ENCODE measurements at regions not wholly inside any gene's neighbourhood (a gene's known extent, or its start where the extent isn't known, plus 50 kb on each side); places are given as distances from the start of the nearest gene placed in this dataset.

GRCh38 chr3:73284472-73284871 lies 223.0 kb downstream of the EBLN2 start:
- H3K4me1 ChIP-seq = no peaks in the 10 kb centered on the region
- TF ChIP-seq POLR2A (IDR thresholded peaks at IDR 0.05) (no peak), CTCF (IDR thresholded peaks at IDR 0.05) (no peak)
- H3K27ac ChIP-seq = no peak overlapping the region
- WGBS, 2 donors = 63 to 71% methylated on average over 9 of the region's 9 CpGs
- no peak overlapping the region for H3K4me3 ChIP-seq
- no peak for DNase-seq
- no peaks in the 10 kb centered on the region for H3K36me3 ChIP-seq (replicated peaks in 1 of 2; ENCODE audit: insufficient read depth in 1 of 2, low read depth in 2 of 2)
- H3K27me3 ChIP-seq = no peaks in the 10 kb centered on the region
- no peak for ATAC-seq
- intact Hi-C loops (cut with DNase I) = no loop called here
- no peaks in the 10 kb centered on the region for H3K9me3 ChIP-seq

- WGBS, 2 donors = 36 to 60% methylated on average over 7 of the region's 7 CpGs
- H3K27ac ChIP-seq = no peak overlapping the region
- no peaks in the 10 kb centered on the region for H3K4me1 ChIP-seq
- H3K27me3 ChIP-seq = no peaks in the 10 kb centered on the region
- H3K36me3 ChIP-seq (replicated peaks in 1 of 2; ENCODE audit: insufficient read depth in 1 of 2, low read depth in 2 of 2) = no peaks in the 10 kb centered on the region
- intact Hi-C loops (cut with DNase I) = no loop called here
- ATAC-seq = no peak
- no peaks in the 10 kb centered on the region for H3K9me3 ChIP-seq
- no peak for TF ChIP-seq CTCF (IDR thresholded peaks at IDR 0.05)
- no peak for TF ChIP-seq POLR2A (IDR thresholded peaks at IDR 0.05)
- DNase-seq = no peak
- no peak overlapping the region for H3K4me3 ChIP-seq
Measured at GRCh38 chr3:73291541-73291940, 230.1 kb downstream of the EBLN2 start.

- no peaks in the 10 kb centered on the region for H3K4me1 ChIP-seq
- WGBS, 2 donors = 73 to 74% methylated on average over 4 of the region's 4 CpGs
- no peaks in the 10 kb centered on the region for H3K27me3 ChIP-seq
- H3K36me3 ChIP-seq (replicated peaks in 1 of 2; ENCODE audit: insufficient read depth in 1 of 2, low read depth in 2 of 2) = no peaks in the 10 kb centered on the region
- H3K27ac ChIP-seq = no peak overlapping the region
- no peaks in the 10 kb centered on the region for H3K9me3 ChIP-seq
- ATAC-seq = no peak
- no peak for DNase-seq
- TF ChIP-seq POLR2A (IDR thresholded peaks at IDR 0.05) (no peak), CTCF (IDR thresholded peaks at IDR 0.05) (no peak)
- intact Hi-C loops (cut with DNase I) = no loop called here
- H3K4me3 ChIP-seq = no peak overlapping the region
Measured at GRCh38 chr3:73292220-73292619, 230.8 kb downstream of the EBLN2 start.

- no peaks in the 10 kb centered on the region for H3K27me3 ChIP-seq
- no peaks in the 10 kb centered on the region for H3K9me3 ChIP-seq
- H3K36me3 ChIP-seq (replicated peaks in 1 of 2; ENCODE audit: insufficient read depth in 1 of 2, low read depth in 2 of 2) = no peaks in the 10 kb centered on the region
- no peak overlapping the region for H3K27ac ChIP-seq
- DNase-seq = no peak
- no peaks in the 10 kb centered on the region for H3K4me1 ChIP-seq
- intact Hi-C loops (cut with DNase I) = no loop called here
- ATAC-seq = no peak
- H3K4me3 ChIP-seq = no peak overlapping the region
- WGBS, 2 donors = 52 to 57% methylated on average over 7 to 8 of the region's 8 CpGs
- no peak for TF ChIP-seq CTCF (IDR thresholded peaks at IDR 0.05)
Measured at GRCh38 chr3:73294537-73294936, 233.1 kb downstream of the EBLN2 start.

GRCh38 chr3:73295876-73296635 lies 234.6 kb downstream of the EBLN2 start:
- Histone ChIP-seq H3K4me1 (no peaks in the 10 kb centered on the region), H3K27ac (no peak overlapping the region), H3K27me3 (no peaks in the 10 kb centered on the region), H3K36me3 (replicated peaks in 1 of 2; ENCODE audit: insufficient read depth in 1 of 2, low read depth in 2 of 2) (no peaks in the 10 kb centered on the region), H3K9me3 (no peaks in the 10 kb centered on the region), H3K4me3 (no peak overlapping the region)
- ATAC-seq = no peak
- WGBS, 2 donors = 81 to 86% methylated on average over 9 of the region's 9 CpGs
- TF ChIP-seq POLR2A (IDR thresholded peaks at IDR 0.05) = no peak
- no peak for TF ChIP-seq CTCF (IDR thresholded peaks at IDR 0.05)
- intact Hi-C loops (cut with DNase I) = no loop called here
- no peak for DNase-seq

Data from body of pancreas (tissue), 4 donors.